IPS-NIHi7 (cell line): ENCODE measurements at regions not wholly inside any gene's neighbourhood (a gene's known extent, or its start where the extent isn't known, plus 50 kb on each side); places are given as distances from the start of the nearest gene placed in this dataset.
"Not testable (repeated sequence)": the region's sequence is repeated elsewhere in the genome, so short reads cannot be mapped to it uniquely, and the experiment has no call there.

Source experiments
- DNase-seq: peaks from one replicate; pipeline ENCODE4 v3.0.0; 2012; ENCODE audit warnings: mixed read lengths; ENCODE audit errors: extremely low spot score

DNA sequence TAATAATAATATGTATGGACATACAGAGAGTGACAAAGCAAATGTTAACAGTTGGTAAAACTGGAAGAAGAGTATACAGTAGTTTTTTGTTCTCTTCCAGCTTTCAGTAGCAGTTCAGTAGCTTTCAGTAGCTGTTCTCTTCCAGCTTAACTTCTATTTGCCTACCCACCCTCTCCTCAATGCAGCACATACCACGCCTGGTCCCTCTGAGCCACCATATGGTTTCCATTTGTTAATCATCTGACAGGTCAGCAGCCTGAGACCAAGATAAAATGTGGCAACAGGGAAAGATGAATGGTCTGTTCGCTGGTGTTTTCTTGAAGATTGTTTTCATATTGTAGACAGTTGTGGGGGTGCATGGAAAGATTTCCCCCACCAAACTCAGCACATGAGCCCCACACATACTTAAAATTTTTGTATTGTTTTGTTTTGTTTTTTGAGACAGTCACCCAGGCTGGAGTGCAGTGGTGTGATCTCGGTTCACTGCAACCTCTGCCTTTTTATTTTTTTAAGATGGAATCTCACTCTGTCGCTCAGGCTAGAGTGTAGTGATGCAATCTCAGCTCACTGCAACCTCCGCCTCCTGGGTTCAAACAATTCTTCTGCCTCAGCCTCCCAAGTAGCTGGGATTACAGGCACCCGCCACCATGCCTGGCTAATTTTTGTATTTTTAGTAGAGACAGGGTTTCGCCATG, 56.8 kb downstream of the ATP6V0E2 start:
- not testable (repeated sequence) for DNase-seq

- DNase-seq = not testable (repeated sequence)
Observed at GRCh38 chr7:149933776-149934175, 60.0 kb downstream of the ATP6V0E2 start.

- DNase-seq = not testable (repeated sequence)
Observed at GRCh38 chr7:149947346-149947745, 73.6 kb downstream of the ATP6V0E2 start.

- DNase-seq = not testable (repeated sequence)
Observed at GRCh38 chr7:149948444-149948843, 74.7 kb downstream of the ATP6V0E2 start.

GRCh38 chr7:149949863-149950577, 76.3 kb downstream of the ATP6V0E2 start:
- DNase-seq = not testable (repeated sequence)

DNA sequence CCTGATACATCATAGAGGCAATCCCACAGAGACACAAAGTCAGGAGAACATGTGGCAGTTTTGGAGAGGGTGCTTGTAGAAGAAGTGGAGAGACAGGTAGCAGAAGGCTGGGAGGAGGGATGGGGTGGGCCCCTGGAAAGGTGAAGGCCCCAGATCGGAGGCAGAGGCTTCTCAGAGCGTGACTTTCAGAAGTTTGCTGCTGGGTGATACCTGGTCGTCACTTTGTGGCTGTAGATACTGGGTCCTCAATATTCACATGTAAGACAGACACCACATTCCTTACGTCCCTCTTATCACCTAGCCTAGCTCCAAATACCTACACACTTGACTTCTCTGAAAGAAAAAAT, 76.8 kb downstream of the ATP6V0E2 start:
- not testable (repeated sequence) for DNase-seq

- DNase-seq = not testable (repeated sequence)
Observed at GRCh38 chr7:149951579-149951978, 77.8 kb downstream of the ATP6V0E2 start.

DNA sequence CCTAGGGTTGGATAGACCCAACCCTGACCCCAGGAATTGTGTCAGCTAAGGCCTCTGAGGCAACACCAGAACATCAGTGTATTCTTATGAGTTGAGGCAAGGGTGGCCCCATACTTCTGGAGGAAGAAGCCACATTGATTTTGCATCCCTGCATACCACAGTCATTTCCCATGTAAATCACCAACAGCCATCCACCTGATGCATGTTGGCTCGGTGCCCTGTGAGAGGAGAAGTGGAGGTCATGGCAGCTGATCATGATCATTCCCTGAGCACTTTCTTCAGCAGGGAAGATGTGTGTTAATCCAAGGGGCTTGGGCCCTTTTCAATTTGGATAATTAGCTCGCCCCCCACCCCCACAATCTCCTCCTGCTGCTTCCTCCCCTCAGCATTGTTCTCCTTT, 85.1 kb downstream of the ATP6V0E2 start:
- DNase-seq = not testable (repeated sequence)

DNA sequence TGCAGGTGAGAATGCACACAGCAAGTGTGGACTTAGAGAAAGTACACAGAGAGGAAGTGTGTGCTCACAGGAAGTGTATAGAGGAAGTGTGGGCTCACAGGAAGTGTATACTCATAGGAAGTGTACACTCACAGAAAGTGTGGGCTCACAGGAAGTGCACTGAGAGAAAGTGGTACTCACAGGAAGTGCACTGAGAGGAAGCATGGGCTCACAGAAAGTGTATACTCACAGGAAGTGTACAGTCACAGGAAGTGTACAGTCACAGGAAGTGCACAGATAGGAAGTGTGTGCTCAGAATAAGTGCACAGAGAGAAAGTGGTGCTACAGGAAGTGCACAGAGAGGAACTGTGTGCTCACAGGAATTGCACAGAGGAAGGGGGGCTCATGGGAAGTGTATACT, 87.1 kb downstream of the ATP6V0E2 start:
- not testable (repeated sequence) for DNase-seq

GRCh38 chr7:149961878-149962277, 88.1 kb downstream of the ATP6V0E2 start:
- DNase-seq = not testable (repeated sequence)

- not testable (repeated sequence) for DNase-seq
Observed at GRCh38 chr7:149962685-149963319, 89.0 kb downstream of the ATP6V0E2 start.

GRCh38 chr7:149963985-149964384, 90.2 kb downstream of the ATP6V0E2 start:
- DNase-seq = not testable (repeated sequence)

- not testable (repeated sequence) for DNase-seq
Observed at GRCh38 chr7:149966444-149966843, 92.7 kb downstream of the ATP6V0E2 start.

DNA sequence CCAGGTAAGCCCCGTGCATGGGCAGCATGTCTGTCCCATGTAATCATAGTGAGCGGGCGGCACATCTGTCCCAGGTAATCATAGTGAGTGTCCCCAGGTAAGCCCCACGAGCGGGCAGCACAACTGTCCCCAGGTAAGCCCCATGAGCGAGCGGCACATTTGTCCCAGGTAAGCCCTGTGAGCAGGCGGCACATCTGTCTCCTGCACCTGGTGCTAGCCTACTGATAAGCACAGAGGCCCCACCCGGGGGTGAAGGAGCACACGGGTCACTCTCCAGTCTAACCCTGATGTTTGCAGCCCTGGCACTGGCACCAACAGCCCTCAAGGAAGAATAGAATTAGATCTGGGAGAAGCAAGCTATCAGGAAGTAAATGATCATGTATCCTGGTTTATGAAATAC, 99.2 kb downstream of the ATP6V0E2 start:
- not testable (repeated sequence) for DNase-seq

GRCh38 chr7:149973681-149974080, 99.9 kb downstream of the ATP6V0E2 start:
- DNase-seq = not testable (repeated sequence)

DNA sequence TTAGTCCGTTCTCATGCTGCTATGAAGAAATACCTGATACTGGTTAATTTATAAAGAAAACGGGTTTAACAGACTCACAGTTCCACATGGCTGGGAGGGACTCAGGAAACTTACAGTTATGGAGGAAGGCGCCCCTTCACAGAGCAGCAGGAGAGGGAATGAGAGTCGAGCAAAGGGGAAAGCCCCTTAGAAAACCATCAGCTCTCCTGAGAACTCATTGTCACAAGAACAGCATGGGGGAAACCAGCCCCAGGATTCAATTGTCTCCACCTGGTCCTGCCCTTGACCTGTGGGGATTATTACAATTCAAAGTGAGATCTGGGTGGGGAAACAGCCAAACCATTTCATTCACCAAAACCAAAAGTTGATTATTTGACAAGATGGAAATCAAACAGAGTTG, 101.8 kb downstream of the ATP6V0E2 start:
- DNase-seq = not testable (repeated sequence)

DNA sequence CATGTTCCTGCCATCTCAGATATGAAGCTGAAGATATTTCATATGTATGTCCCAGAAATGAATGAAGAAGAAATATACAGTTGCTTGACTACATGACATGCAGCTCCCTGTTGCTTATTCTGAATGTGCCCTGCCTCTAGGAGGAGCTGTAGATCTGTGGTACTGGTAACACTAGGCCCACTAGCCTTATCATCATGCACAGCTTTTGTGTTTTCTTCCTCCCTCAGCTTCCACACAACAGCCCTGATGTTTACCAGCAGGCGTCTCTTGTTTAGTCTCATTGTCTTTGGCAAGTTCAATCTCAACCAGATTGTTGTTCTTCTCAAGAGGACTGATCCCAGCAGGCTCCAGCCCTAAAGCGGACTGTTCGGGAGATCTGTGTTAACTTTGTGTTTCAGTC, 104.8 kb downstream of the ATP6V0E2 start:
- not testable (repeated sequence) for DNase-seq

GRCh38 chr7:149978944-149979343, 105.2 kb downstream of the ATP6V0E2 start:
- not testable (repeated sequence) for DNase-seq

DNA sequence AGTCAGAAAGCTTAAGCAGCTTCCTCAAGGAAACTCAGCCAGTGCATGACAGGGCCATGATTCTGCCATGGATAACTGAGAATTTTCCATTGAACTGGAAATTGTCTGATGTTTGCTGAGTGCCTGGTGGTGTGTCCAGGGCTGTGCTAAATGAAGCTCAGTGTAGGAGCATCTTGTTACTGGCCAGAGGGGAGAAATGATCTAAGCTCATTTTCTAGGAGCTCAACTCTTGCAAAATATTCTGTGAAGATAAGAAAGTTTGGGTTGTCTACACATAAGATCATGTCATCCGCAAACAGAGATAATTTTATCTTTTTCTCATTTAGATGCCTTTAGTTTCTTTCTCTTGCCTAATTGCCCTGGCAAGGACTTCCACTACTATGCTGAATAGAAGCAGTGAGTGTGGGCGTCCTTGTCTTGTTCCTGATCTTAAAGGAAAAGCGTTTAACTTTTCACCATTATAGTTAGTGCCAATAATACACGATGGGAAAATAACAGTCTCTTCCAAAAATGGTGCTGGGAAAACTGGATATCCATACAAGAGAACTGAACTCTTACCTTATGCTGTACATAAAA, 108.9 kb downstream of the ATP6V0E2 start:
- not testable (repeated sequence) for DNase-seq

GRCh38 chr7:149986866-149987265, 113.1 kb downstream of the ATP6V0E2 start:
- DNase-seq = not testable (repeated sequence)

GRCh38 chr7:149991652-149992302, 118.0 kb downstream of the ATP6V0E2 start:
- DNase-seq = not testable (repeated sequence)

DNA sequence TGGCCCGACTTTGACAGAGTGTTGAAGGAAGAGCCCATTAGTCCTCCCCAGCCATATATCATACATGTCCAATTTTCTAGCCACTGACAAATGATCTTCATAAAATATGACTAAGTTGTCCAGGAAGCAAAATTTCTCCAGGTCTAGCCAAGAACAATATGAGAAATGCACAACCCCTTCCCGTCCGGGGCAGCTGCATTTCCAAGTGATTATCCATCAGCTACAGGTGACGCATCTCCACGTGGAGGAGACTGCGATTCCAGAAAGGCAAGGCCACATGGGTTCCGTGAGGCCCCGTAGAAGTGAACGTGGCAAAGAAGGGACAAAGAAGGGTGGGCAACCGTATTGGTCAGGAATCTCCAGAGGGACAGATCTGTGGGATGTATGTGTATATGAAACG, 118.6 kb downstream of the ATP6V0E2 start:
- DNase-seq = not testable (repeated sequence)
